ENCODE measurements at regions not wholly inside any gene's neighbourhood (a gene's known extent, or its start where the extent isn't known, plus 50 kb on each side); places are given as distances from the start of the nearest gene placed in this dataset.

- no peak for ATAC-seq (ENCODE audit: low FRiP score)
- no peak for DNase-seq (ENCODE audit: low spot score)
- TF ChIP-seq, protein P1, sequence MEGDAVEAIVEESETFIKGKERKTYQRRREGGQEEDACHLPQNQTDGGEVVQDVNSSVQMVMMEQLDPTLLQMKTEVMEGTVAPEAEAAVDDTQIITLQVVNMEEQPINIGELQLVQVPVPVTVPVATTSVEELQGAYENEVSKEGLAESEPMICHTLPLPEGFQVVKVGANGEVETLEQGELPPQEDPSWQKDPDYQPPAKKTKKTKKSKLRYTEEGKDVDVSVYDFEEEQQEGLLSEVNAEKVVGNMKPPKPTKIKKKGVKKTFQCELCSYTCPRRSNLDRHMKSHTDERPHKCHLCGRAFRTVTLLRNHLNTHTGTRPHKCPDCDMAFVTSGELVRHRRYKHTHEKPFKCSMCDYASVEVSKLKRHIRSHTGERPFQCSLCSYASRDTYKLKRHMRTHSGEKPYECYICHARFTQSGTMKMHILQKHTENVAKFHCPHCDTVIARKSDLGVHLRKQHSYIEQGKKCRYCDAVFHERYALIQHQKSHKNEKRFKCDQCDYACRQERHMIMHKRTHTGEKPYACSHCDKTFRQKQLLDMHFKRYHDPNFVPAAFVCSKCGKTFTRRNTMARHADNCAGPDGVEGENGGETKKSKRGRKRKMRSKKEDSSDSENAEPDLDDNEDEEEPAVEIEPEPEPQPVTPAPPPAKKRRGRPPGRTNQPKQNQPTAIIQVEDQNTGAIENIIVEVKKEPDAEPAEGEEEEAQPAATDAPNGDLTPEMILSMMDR (IDR thresholded peaks at IDR 0.05) = no peak
Observed at GRCh38 chr6:90973188-90973587, 386.3 kb upstream of the MAP3K7 start.

GRCh38 chr6:90970672-90971071 is 383.8 kb upstream of the MAP3K7 start:
- TF ChIP-seq, protein P1 (IDR thresholded peaks at IDR 0.05) = no peak
- DNase-seq (ENCODE audit: low spot score) (no peak), ATAC-seq (ENCODE audit: low FRiP score) (no peak)

DNA sequence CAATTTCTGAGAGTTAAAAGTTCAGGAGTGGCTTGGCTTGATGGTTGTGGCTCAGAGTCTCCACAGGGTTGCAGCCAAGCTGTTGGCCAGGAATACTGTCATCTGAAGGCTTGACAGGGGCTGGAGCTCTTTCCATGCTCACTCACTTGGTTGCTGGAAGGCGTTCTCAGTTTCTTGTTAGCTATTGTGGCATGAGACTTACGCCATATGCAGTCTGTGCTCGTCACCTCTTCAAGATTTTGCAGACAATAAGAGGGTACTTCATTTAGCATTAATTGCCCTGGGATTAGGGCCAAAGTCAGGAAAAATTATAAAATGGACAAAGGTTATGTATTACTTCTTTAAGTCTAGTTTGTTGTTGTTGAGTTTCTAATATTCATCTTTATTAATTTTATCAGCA is 380.6 kb upstream of the MAP3K7 start:
- TF ChIP-seq, protein P1 (IDR thresholded peaks at IDR 0.05) = no peak
- no peak for DNase-seq (ENCODE audit: low spot score)
- ATAC-seq (ENCODE audit: low FRiP score) = no peak

DNA sequence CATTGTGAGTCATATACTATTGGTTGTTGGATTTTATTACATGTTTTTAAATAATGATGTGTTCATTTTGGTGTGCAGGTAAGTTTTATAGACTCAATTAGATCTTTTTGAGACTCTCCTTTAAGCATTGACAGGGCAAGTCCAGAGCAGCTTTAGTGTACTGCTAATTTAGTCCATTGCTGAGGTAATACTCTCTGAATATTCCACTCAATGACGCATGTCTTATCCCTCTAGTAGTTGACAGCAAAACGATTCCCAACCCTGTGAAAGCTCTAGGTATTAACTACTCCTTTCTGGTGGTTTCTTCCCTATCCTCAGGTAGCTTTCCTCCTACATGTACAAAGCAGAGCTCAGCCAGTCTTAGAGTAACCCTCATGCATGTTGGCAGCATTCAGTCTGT is 373.5 kb upstream of the MAP3K7 start:
- ATAC-seq (ENCODE audit: low FRiP score) = no peak
- no peak for DNase-seq (ENCODE audit: low spot score)
- TF ChIP-seq, protein P1 (IDR thresholded peaks at IDR 0.05) = no peak

DNA sequence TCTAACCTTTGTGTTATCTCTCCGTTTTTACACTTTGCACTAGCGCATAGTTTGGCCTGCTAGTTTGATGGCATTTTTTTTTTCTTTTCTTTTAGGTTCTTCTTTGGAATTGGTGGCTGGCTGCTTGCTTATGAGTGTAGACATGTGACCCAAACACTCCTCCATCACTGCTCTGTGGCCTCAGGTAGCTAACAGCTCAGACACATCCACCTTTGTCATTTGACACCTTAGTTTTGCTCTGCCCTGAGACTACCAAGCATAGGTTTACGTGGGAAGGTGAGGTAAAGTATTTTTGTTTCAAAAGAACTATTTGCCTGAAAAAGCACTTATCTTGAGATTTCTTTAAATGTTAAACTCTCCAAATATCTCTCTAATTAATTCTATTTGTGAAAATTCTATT is 368.4 kb upstream of the MAP3K7 start:
- ATAC-seq (ENCODE audit: low FRiP score) (no peak), DNase-seq (ENCODE audit: low spot score) (no peak)
- TF ChIP-seq, protein P1 (IDR thresholded peaks at IDR 0.05) = no peak

DNA sequence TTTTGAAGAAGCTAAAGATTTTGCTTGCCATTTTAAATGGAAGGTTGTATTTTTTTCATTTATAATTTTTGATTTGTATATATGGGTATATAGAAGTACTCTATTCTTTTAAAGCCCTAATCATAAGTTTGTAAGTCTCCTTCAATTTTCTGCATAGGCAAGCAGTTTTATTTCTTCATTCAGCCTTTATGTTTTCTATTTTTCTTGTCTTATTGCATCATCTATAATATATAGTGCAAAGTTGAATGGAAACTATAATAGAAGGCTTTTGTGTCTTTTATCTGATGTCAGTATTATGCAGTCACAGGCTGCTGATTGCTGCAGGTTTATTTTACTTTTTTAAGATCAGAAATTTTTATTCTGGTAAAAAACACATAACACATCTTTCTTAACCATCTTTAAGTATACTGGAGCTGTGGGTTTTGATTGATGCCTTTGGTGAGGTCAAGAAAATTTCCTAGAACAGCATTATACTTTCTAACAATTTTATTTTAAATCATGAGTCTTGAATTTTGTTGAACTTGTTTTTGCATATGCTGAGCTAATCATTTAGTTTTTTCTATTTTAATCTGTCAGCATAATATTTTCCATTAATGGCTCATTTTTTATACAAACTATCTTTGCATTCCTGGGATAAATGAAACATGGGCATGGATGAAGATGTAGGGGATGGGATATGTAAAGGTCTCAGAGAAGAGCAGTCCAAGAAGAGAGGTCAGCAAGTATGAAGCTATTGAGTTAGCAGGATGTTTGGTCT is 366.7 kb upstream of the MAP3K7 start:
- ATAC-seq (ENCODE audit: low FRiP score) (no peak), DNase-seq (ENCODE audit: low spot score) (no peak)
- TF ChIP-seq, protein P1 (IDR thresholded peaks at IDR 0.05) = no peak

DNA sequence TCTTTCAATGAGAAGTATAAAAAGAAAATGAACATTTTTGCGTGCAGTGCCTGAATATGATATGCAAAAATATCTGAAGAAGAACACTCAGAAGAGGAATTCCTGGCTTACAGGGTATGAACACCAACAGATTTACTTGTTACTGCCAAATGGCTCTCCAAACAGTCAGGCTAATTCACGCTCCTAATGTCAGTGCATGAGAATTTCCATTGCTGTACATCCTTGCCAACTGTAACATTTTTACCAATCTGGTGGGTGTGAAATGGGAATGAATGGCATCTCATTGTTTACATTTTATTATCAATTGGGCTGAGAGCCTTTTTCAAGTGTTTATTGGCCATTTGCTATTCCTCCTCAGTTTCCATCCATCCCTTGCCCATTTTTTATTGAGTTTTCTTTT is 365.3 kb upstream of the MAP3K7 start:
- DNase-seq (ENCODE audit: low spot score) (no peak), ATAC-seq (ENCODE audit: low FRiP score) (no peak)
- TF ChIP-seq, protein P1 (IDR thresholded peaks at IDR 0.05) = no peak
